ENCODE measurements at regions not wholly inside any gene's neighbourhood (a gene's known extent, or its start where the extent isn't known, plus 50 kb on each side); places are given as distances from the start of the nearest gene placed in this dataset.

GRCh38 chr16:9437115-9437514 is 345.7 kb downstream of the HAPSTR1 start:
- TF ChIP-seq CTCF (IDR thresholded peaks at IDR 0.05) (no peak), POLR2A (IDR thresholded peaks at IDR 0.05) (no peak)

All from body of pancreas (tissue), 4 donors.